ENCODE measurements at regions not wholly inside any gene's neighbourhood (a gene's known extent, or its start where the extent isn't known, plus 50 kb on each side); places are given as distances from the start of the nearest gene placed in this dataset.
"Not testable (repeated sequence)": the region's sequence is repeated elsewhere in the genome, so short reads cannot be mapped to it uniquely, and the experiment has no call there.

DNA sequence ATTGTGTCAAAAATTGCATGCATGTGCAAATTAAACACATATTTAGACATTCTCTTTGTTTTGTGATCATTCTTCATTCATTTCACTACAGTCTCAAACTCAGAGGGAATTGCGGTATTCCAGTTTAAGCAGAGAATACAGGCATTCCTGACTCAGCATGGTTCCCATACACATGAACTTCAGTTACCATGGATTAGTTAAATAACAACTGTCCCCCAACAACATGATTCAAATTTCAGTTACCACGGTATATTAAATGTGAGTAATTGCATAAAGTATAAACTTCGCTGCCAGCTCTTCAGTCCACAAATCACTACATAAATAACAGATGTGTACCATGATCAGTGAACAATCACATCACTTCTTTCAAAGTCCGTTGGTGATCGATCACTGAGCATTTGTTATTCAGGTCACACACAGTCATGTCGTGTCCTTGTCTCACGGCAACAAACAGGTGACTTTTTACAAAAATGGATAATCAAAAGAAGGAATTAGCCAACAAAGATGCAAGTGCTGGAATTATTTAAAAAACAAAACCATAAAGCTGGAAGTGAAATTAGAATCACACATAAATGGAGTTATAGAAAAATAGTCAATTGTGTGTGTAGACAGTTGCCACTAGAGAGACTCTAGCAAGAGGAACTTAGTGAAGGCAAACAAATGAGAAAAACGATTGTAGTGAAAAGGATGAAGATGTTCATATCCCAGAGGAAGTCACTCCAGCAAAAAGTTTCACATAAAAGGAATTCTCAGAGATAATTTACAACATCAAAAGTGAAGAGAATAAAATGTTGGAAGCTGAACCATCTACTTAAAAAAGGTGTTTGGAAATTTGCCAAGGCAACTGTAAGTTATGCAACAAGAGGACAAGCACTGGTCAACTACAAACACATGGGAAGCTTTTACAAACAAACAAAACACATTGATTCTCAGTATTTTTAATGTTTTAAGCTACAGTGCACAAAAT, 138.6 kb upstream of the SMARCAD1 start:
- Histone ChIP-seq H3K9ac (ENCODE audit: low read depth in 1 of 2, low read length in 2 of 2) (no peak overlapping the region), H3K4me1 (ENCODE audit: control insufficient read depth in 2 of 2, insufficient read depth in 2 of 2, low read length in 2 of 2) (no peaks in the 10 kb centered on the region), H3K36me3 (ENCODE audit: control insufficient read depth in 2 of 2, insufficient read depth in 2 of 2, low read length in 2 of 2) (no peaks in the 10 kb centered on the region), H3K4me3 (ENCODE audit: low read length in 2 of 2) (no peak overlapping the region), H3K9me3 (ENCODE audit: control insufficient read depth in 2 of 2, low read length in 2 of 2) (no peaks in the 10 kb centered on the region), H3K27me3 (ENCODE audit: control insufficient read depth in 2 of 2, insufficient read depth in 2 of 2, low read length in 2 of 2) (no peaks in the 10 kb centered on the region), H3K27ac (ENCODE audit: low read depth in 2 of 2, low read length in 2 of 2) (no peak overlapping the region)

DNA sequence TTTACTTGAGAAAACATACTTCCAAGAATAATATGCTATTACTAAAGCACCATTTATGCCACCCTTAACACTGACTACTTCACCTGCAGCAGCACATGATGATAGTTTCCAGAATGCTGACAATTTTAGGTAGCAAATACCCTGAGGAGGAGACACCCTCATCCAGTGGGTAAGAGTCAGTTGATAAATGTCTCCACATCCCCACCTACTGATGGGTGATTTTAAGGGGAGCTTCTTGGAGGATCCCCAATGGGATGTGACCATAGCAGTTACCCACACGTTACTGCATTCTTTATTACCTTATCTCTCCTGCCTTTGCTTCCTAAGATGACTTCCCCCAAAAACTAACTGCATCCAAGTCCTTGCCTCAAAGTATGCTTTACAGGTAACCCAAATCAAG, 131.2 kb upstream of the SMARCAD1 start:
- peaks cover 0 to 4% of the 10 kb centered on the region in 2 donors for H3K9me3 ChIP-seq (ENCODE audit: control insufficient read depth in 2 of 2, low read length in 2 of 2)
- no peak overlapping the region for H3K4me3 ChIP-seq (ENCODE audit: low read length in 2 of 2)
- H3K27me3 ChIP-seq (ENCODE audit: control insufficient read depth in 2 of 2, insufficient read depth in 2 of 2, low read length in 2 of 2) = no peaks in the 10 kb centered on the region
- H3K27ac ChIP-seq (ENCODE audit: low read depth in 2 of 2, low read length in 2 of 2) = no peak overlapping the region
- no peak overlapping the region for H3K9ac ChIP-seq (ENCODE audit: low read depth in 1 of 2, low read length in 2 of 2)
- no peaks in the 10 kb centered on the region for H3K4me1 ChIP-seq (ENCODE audit: control insufficient read depth in 2 of 2, insufficient read depth in 2 of 2, low read length in 2 of 2)
- H3K36me3 ChIP-seq (ENCODE audit: control insufficient read depth in 2 of 2, insufficient read depth in 2 of 2, low read length in 2 of 2) = no peaks in the 10 kb centered on the region

DNA sequence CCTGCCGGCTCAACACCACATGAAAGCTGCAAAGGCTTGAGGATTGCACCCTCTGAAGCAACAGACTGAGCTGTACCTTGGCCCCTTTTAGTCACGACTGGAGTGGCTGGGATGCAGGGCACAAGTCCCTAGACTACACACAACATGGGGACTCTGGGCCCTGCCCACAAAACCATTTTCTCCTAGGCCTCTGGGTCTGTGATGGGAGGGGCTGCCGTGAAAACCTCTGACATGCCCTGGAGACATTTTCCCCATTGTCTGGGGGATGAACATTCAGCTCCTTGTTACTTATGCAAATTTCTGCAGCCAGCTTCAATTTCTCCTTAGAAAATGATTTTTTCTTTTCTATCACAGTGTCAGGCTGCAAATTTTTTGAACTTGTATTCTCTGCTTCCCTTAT, 123.5 kb upstream of the SMARCAD1 start:
- no peak overlapping the region for H3K4me3 ChIP-seq (ENCODE audit: low read length in 2 of 2)
- no peak overlapping the region for H3K9ac ChIP-seq (ENCODE audit: low read depth in 1 of 2, low read length in 2 of 2)

DNA sequence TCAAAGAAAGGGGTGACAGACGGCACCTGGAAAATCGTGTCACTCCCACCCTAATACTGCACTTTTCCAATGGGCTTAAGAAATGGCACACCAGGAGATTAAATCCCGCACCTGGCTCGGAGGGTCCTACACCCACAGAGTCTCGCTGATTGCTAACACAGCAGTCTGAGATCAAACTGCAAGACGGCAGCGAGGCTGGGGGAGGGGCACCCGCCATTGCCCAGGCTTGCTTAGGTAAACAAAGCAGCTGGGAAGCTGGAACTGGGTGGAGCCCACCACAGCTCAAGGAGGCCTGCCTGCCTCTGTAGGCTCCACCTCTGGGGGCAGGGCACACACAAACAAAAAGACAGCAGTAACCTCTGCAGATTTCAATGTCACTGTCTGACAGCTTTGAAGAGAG, 108.5 kb upstream of the SMARCAD1 start:
- not testable (repeated sequence) for H3K4me3 ChIP-seq (ENCODE audit: low read length in 2 of 2); H3K9ac ChIP-seq (ENCODE audit: low read depth in 1 of 2, low read length in 2 of 2); H3K9me3 ChIP-seq (ENCODE audit: control insufficient read depth in 2 of 2, low read length in 2 of 2); H3K27me3 ChIP-seq (ENCODE audit: control insufficient read depth in 2 of 2, insufficient read depth in 2 of 2, low read length in 2 of 2); H3K4me1 ChIP-seq (ENCODE audit: control insufficient read depth in 2 of 2, insufficient read depth in 2 of 2, low read length in 2 of 2); H3K36me3 ChIP-seq (ENCODE audit: control insufficient read depth in 2 of 2, insufficient read depth in 2 of 2, low read length in 2 of 2); H3K27ac ChIP-seq (ENCODE audit: low read depth in 2 of 2, low read length in 2 of 2)

More for the DNA sequence above, 123.5 kb upstream of the SMARCAD1 start:
- H3K4me1 ChIP-seq (ENCODE audit: control insufficient read depth in 2 of 2, insufficient read depth in 2 of 2, low read length in 2 of 2) = no peaks in the 10 kb centered on the region
- no peaks in the 10 kb centered on the region for H3K36me3 ChIP-seq (ENCODE audit: control insufficient read depth in 2 of 2, insufficient read depth in 2 of 2, low read length in 2 of 2)
- no peaks in the 10 kb centered on the region for H3K27me3 ChIP-seq (ENCODE audit: control insufficient read depth in 2 of 2, insufficient read depth in 2 of 2, low read length in 2 of 2)
- H3K27ac ChIP-seq (ENCODE audit: low read depth in 2 of 2, low read length in 2 of 2) = no peak overlapping the region
- peaks cover 0 to 4% of the 10 kb centered on the region in 2 donors for H3K9me3 ChIP-seq (ENCODE audit: control insufficient read depth in 2 of 2, low read length in 2 of 2)

DNA sequence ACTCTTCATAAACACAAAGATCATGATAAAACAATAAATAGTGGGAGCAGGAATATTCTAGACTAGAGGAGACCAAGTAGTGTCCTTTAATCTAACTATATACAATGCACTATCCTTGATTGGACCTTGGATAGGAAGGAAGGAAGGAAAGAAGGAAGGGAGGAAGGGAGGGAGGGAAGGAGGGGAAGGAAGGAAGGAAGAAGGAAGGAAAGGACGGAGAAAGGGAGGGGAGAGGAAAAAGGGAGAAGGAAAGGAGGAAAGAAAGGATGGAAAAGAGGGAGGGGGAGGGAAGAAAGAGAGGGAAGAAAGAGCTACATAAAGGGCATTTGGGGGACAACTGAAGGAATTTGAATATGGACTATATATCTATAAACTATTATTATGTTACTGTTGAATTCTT, 95.0 kb upstream of the SMARCAD1 start:
- no peaks in the 10 kb centered on the region for H3K4me1 ChIP-seq (ENCODE audit: control insufficient read depth in 2 of 2, insufficient read depth in 2 of 2, low read length in 2 of 2)
- no peak overlapping the region for H3K9ac ChIP-seq (ENCODE audit: low read depth in 1 of 2, low read length in 2 of 2)
- no peaks in the 10 kb centered on the region for H3K27me3 ChIP-seq (ENCODE audit: control insufficient read depth in 2 of 2, insufficient read depth in 2 of 2, low read length in 2 of 2)
- no peak overlapping the region for H3K27ac ChIP-seq (ENCODE audit: low read depth in 2 of 2, low read length in 2 of 2)
- H3K36me3 ChIP-seq (ENCODE audit: control insufficient read depth in 2 of 2, insufficient read depth in 2 of 2, low read length in 2 of 2) = no peaks in the 10 kb centered on the region
- H3K4me3 ChIP-seq (ENCODE audit: low read length in 2 of 2) = no peak overlapping the region
- no peaks in the 10 kb centered on the region for H3K9me3 ChIP-seq (ENCODE audit: control insufficient read depth in 2 of 2, low read length in 2 of 2)

DNA sequence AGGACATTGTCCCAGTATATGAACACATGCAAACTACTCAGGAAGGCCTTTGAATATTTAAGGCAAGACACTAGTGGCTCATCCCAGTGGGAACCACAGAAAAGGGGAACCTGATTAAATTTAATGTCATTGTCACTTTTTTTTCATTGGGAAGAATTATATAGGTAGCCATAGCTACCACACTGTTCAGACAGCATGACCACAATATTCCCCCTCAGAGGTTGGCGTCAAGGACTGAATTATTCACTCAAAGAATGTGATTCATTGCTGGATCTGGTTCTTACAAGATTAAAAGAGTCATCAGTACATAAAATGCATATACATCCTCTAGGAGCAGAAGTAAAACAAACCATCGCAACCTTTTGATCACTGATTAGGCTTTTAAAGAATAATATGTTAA, 92.0 kb upstream of the SMARCAD1 start:
- H3K4me3 ChIP-seq (ENCODE audit: low read length in 2 of 2) = no peak overlapping the region
- no peaks in the 10 kb centered on the region for H3K4me1 ChIP-seq (ENCODE audit: control insufficient read depth in 2 of 2, insufficient read depth in 2 of 2, low read length in 2 of 2)
- no peaks in the 10 kb centered on the region for H3K27me3 ChIP-seq (ENCODE audit: control insufficient read depth in 2 of 2, insufficient read depth in 2 of 2, low read length in 2 of 2)
- no peak overlapping the region for H3K9ac ChIP-seq (ENCODE audit: low read depth in 1 of 2, low read length in 2 of 2)
- H3K27ac ChIP-seq (ENCODE audit: low read depth in 2 of 2, low read length in 2 of 2) = no peak overlapping the region
- no peaks in the 10 kb centered on the region for H3K36me3 ChIP-seq (ENCODE audit: control insufficient read depth in 2 of 2, insufficient read depth in 2 of 2, low read length in 2 of 2)
- no peaks in the 10 kb centered on the region for H3K9me3 ChIP-seq (ENCODE audit: control insufficient read depth in 2 of 2, low read length in 2 of 2)

DNA sequence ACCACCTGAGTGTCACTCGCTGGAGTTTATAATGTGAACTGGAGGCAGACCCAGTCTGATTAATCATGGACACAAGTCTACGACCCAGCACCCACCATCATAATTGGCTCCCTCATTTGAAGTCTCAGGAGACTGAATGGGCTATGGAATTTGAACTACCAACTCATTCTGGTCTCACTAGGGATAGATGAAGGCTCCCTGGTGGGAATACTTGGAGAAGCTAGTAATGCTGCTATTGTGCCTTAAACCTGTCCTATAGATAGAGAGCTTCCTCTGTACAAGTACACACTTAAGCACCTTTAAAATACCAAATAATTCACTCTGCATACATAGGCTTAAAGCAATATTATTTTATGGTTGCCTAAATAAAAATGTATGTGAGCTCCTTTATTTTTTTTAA, 90.8 kb upstream of the SMARCAD1 start:
- Histone ChIP-seq H3K27me3 (ENCODE audit: control insufficient read depth in 2 of 2, insufficient read depth in 2 of 2, low read length in 2 of 2) (no peaks in the 10 kb centered on the region), H3K9me3 (ENCODE audit: control insufficient read depth in 2 of 2, low read length in 2 of 2) (no peaks in the 10 kb centered on the region), H3K4me1 (ENCODE audit: control insufficient read depth in 2 of 2, insufficient read depth in 2 of 2, low read length in 2 of 2) (no peaks in the 10 kb centered on the region), H3K4me3 (ENCODE audit: low read length in 2 of 2) (no peak overlapping the region), H3K9ac (ENCODE audit: low read depth in 1 of 2, low read length in 2 of 2) (no peak overlapping the region), H3K36me3 (ENCODE audit: control insufficient read depth in 2 of 2, insufficient read depth in 2 of 2, low read length in 2 of 2) (no peaks in the 10 kb centered on the region), H3K27ac (ENCODE audit: low read depth in 2 of 2, low read length in 2 of 2) (no peak overlapping the region)

DNA sequence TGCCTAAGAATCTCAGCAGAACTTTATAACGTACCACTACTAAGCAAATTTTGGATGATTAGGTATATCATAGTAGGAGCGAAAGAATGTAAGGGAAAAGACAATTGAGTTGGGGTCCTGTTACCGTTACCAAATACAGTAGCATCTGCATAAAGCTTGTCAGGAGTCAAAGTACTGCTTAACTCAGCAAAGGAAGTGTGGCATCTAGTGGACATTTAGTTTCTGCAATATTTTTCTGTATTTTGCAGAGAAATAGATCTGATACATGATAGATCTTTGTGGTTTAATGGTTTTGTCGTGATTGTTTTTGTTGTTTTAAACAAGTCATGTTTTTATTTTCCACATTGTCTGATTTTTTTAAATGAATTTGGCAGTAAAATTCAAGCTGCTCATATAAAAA, 81.0 kb upstream of the SMARCAD1 start:
- Histone ChIP-seq H3K4me3 (ENCODE audit: low read length in 2 of 2) (no peak overlapping the region), H3K27me3 (ENCODE audit: control insufficient read depth in 2 of 2, insufficient read depth in 2 of 2, low read length in 2 of 2) (no peaks in the 10 kb centered on the region), H3K27ac (ENCODE audit: low read depth in 2 of 2, low read length in 2 of 2) (no peak overlapping the region), H3K36me3 (ENCODE audit: control insufficient read depth in 2 of 2, insufficient read depth in 2 of 2, low read length in 2 of 2) (no peaks in the 10 kb centered on the region), H3K9ac (ENCODE audit: low read depth in 1 of 2, low read length in 2 of 2) (no peak overlapping the region), H3K4me1 (ENCODE audit: control insufficient read depth in 2 of 2, insufficient read depth in 2 of 2, low read length in 2 of 2) (no peaks in the 10 kb centered on the region), H3K9me3 (ENCODE audit: control insufficient read depth in 2 of 2, low read length in 2 of 2) (no peaks in the 10 kb centered on the region)

DNA sequence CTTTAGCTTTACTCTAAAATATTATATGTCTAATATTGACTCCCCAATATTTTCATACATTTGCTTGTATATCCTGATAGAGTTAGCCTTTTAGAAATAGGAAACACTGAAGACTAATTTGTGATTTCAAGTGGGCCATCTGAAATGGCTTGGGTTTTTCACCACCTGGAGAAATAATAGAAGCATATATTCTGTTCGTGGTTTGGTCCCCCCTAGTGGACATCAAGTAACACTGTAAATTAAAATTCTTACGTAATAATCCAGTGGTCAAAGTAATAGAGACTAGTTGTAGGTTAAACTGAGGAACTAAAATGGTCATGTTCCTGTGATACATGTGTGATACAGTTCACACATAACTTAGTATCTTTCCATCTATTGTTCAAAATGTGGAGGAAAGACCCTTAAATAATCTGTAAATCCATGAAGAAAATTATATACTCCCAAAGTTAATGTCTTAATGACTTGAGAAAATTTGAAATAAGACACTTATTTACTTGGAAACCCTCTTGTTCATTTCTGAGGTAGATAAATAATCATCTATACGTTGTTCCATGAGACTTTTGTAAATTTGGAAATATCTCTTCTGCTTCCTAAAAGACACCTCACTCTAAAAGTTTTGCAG, 79.8 kb upstream of the SMARCAD1 start:
- no peak overlapping the region for H3K4me3 ChIP-seq (ENCODE audit: low read length in 2 of 2)
- no peak overlapping the region for H3K27ac ChIP-seq (ENCODE audit: low read depth in 2 of 2, low read length in 2 of 2)
- no peaks in the 10 kb centered on the region for H3K27me3 ChIP-seq (ENCODE audit: control insufficient read depth in 2 of 2, insufficient read depth in 2 of 2, low read length in 2 of 2)
- no peaks in the 10 kb centered on the region for H3K4me1 ChIP-seq (ENCODE audit: control insufficient read depth in 2 of 2, insufficient read depth in 2 of 2, low read length in 2 of 2)
- H3K9me3 ChIP-seq (ENCODE audit: control insufficient read depth in 2 of 2, low read length in 2 of 2) = no peaks in the 10 kb centered on the region
- H3K36me3 ChIP-seq (ENCODE audit: control insufficient read depth in 2 of 2, insufficient read depth in 2 of 2, low read length in 2 of 2) = no peaks in the 10 kb centered on the region
- no peak overlapping the region for H3K9ac ChIP-seq (ENCODE audit: low read depth in 1 of 2, low read length in 2 of 2)

DNA sequence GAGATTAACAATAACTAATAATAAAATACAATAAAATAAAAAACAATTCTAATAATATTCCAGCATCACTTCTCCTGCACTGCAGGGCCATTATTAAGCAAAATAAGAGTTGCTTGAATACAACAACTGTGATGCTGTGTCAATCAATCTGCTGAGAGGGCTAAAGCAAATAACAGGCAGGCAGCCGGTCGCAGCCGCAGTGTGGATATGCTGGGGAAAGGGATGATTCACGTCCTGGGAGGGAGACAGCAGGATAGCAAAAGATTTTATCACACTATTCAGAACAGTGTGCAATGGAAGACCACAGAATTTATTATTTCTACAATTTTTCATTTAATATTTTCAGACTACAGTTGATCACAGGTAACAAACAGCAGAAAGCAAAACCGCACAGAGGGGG, 76.5 kb upstream of the SMARCAD1 start:
- Histone ChIP-seq H3K4me1 (ENCODE audit: control insufficient read depth in 2 of 2, insufficient read depth in 2 of 2, low read length in 2 of 2) (no peaks in the 10 kb centered on the region), H3K27me3 (ENCODE audit: control insufficient read depth in 2 of 2, insufficient read depth in 2 of 2, low read length in 2 of 2) (no peaks in the 10 kb centered on the region), H3K36me3 (ENCODE audit: control insufficient read depth in 2 of 2, insufficient read depth in 2 of 2, low read length in 2 of 2) (no peaks in the 10 kb centered on the region), H3K9me3 (ENCODE audit: control insufficient read depth in 2 of 2, low read length in 2 of 2) (no peaks in the 10 kb centered on the region), H3K4me3 (ENCODE audit: low read length in 2 of 2) (no peak overlapping the region), H3K27ac (ENCODE audit: low read depth in 2 of 2, low read length in 2 of 2) (no peak overlapping the region), H3K9ac (ENCODE audit: low read depth in 1 of 2, low read length in 2 of 2) (no peak overlapping the region)

Measured in mucosa of rectum (tissue), 2 donors.